Fibroblast of lung (primary cell): ENCODE measurements at regions not wholly inside any gene's neighbourhood (a gene's known extent, or its start where the extent isn't known, plus 50 kb on each side); places are given as distances from the start of the nearest gene placed in this dataset.

Source experiments
- EZH2 ChIP-seq: IDR thresholded peaks from 2 replicates; pipeline ENCODE4 v1.5.1; 2012; ENCODE audit warnings: low read length, control low read depth, mild to moderate bottlenecking; ENCODE audit errors: missing control alignments
- TF ChIP-seq, protein P1 (sequence below), 2 donors: IDR thresholded peaks in 1 of 2; conservative IDR thresholded peaks in 1 of 2; 1 replicate in 1 of 2; 2 replicates in 1 of 2; pipeline ENCODE4 v1.5.1; 2011 to 2012; ENCODE audit warnings: low read length in 2 of 2, control low read depth in 1 of 2, inconsistent platforms in 1 of 2, low read depth in 1 of 2, mild to moderate bottlenecking in 1 of 2

DNA sequence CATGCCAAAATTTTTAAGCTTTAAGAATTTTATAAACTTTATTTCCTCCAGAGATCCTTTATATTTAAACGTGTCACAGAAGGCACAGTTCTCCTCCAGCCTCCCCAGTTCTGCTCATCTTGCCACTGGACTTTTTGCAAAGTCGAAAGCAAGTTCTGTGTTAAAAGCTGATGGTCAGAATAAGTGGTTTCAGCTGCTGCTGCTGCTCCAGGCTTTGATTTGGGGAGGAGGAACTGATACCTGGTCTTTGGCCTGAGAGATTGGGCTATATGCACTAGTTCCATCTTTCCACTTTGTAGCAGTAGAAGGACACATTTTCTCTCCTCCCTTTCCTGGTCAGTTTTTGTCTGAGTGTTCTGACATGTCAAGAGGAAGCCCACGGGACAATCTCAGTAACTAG is 435.9 kb upstream of the PHF14 start:
- TF ChIP-seq, protein P1, sequence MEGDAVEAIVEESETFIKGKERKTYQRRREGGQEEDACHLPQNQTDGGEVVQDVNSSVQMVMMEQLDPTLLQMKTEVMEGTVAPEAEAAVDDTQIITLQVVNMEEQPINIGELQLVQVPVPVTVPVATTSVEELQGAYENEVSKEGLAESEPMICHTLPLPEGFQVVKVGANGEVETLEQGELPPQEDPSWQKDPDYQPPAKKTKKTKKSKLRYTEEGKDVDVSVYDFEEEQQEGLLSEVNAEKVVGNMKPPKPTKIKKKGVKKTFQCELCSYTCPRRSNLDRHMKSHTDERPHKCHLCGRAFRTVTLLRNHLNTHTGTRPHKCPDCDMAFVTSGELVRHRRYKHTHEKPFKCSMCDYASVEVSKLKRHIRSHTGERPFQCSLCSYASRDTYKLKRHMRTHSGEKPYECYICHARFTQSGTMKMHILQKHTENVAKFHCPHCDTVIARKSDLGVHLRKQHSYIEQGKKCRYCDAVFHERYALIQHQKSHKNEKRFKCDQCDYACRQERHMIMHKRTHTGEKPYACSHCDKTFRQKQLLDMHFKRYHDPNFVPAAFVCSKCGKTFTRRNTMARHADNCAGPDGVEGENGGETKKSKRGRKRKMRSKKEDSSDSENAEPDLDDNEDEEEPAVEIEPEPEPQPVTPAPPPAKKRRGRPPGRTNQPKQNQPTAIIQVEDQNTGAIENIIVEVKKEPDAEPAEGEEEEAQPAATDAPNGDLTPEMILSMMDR (conservative IDR thresholded peaks at IDR 0.05 in 1 of 2, IDR thresholded peaks at IDR 0.05 in 1 of 2; ENCODE audit: low read depth in 1 of 2, low read length in 2 of 2): no peak
- TF ChIP-seq EZH2: no peak
